SK-N-SH treated with all-trans-retinoic acid at 6 μM for 48 hours (cell line): ENCODE measurements at regions not wholly inside any gene's neighbourhood (a gene's known extent, or its start where the extent isn't known, plus 50 kb on each side); places are given as distances from the start of the nearest gene placed in this dataset.

Source experiments
- ATAC-seq: fragments of 200-7000 bp; cut with Tn5 transposase; 3 replicates; pipeline ENCODE4 v1.9.1; 2020; ENCODE audit warnings: mild to moderate bottlenecking, moderate library complexity
- ARNTL ChIP-seq: fragments of 450-650 bp; formaldehyde crosslinking; IDR thresholded peaks from 2 replicates; pipeline ENCODE4 v1.5.0; 2020; ENCODE audit warnings: low read depth, mild to moderate bottlenecking, moderate library complexity, borderline replicate concordance
- CSDC2 ChIP-seq: fragments of 250-450 bp; sonication (Bioruptor Pico); IDR thresholded peaks from 2 replicates; pipeline ENCODE4 v1.5.0; 2020; ENCODE audit warnings: mild to moderate bottlenecking, moderate library complexity
- GLIS3 ChIP-seq: fragments of 250-450 bp; sonication (Bioruptor Pico); IDR thresholded peaks from 2 replicates; pipeline ENCODE4 v1.5.0; 2020; ENCODE audit warnings: mild to moderate bottlenecking, moderate library complexity
- ISL1 ChIP-seq: fragments of 250-450 bp; sonication (Bioruptor Pico); IDR thresholded peaks from 2 replicates; pipeline ENCODE4 v2.1.2; 2022; ENCODE audit warnings: mild to moderate bottlenecking, moderate library complexity
- PPARA ChIP-seq: fragments of 250-450 bp; sonication (Bioruptor Pico); IDR thresholded peaks from 2 replicates; pipeline ENCODE4 v1.5.0; 2020; ENCODE audit warnings: mild to moderate bottlenecking, borderline replicate concordance
- RARB ChIP-seq: fragments of 250-450 bp; sonication (Bioruptor Pico); IDR thresholded peaks from 2 replicates; pipeline ENCODE4 v1.8.0; 2021; ENCODE audit warnings: mild to moderate bottlenecking, moderate library complexity
- SNAI2 ChIP-seq: fragments of 250-450 bp; sonication (Bioruptor Pico); IDR thresholded peaks from 2 replicates; pipeline ENCODE4 v1.5.0; 2020; ENCODE audit warnings: mild to moderate bottlenecking, moderate library complexity
- TCF4 ChIP-seq: fragments of 250-450 bp; sonication (Bioruptor Pico); IDR thresholded peaks from 2 replicates; pipeline ENCODE4 v1.8.0; 2021; ENCODE audit warnings: mild to moderate bottlenecking, moderate library complexity, borderline replicate concordance
- ZC3H10 ChIP-seq: fragments of 250-450 bp; sonication (Bioruptor Pico); IDR thresholded peaks from 2 replicates; pipeline ENCODE4 v1.5.1; 2021; ENCODE audit warnings: mild to moderate bottlenecking, moderate library complexity
- ZFP3 ChIP-seq: fragments of 250-450 bp; sonication (Bioruptor Pico); IDR thresholded peaks from 2 replicates; pipeline ENCODE4 v1.5.0; 2020; ENCODE audit warnings: mild to moderate bottlenecking, moderate library complexity
- ZFP30 ChIP-seq: fragments of 450-650 bp; formaldehyde crosslinking; IDR thresholded peaks from 2 replicates; pipeline ENCODE4 v1.5.0; 2022; ENCODE audit warnings: mild to moderate bottlenecking, moderate library complexity
- ZNF70 ChIP-seq: fragments of 450-650 bp; formaldehyde crosslinking; IDR thresholded peaks from 2 replicates; pipeline ENCODE4 v1.5.0; 2020; ENCODE audit warnings: mild to moderate bottlenecking, moderate library complexity
- ZNF8 ChIP-seq: fragments of 450-650 bp; formaldehyde crosslinking; IDR thresholded peaks from 2 replicates; pipeline ENCODE4 v1.5.0; 2020; ENCODE audit warnings: mild to moderate bottlenecking, moderate library complexity
- TF ChIP-seq, protein P1 (sequence below): fragments of 250-450 bp; sonication (Bioruptor Pico); IDR thresholded peaks from 2 replicates; pipeline ENCODE4 v1.5.1; 2021; ENCODE audit warnings: mild to moderate bottlenecking, moderate library complexity
- TF ChIP-seq, protein P2 (sequence below): fragments of 250-450 bp; sonication (Bioruptor Pico); IDR thresholded peaks from 2 replicates; pipeline ENCODE4 v1.8.0; 2021; ENCODE audit warnings: low read depth, mild to moderate bottlenecking, moderate library complexity, borderline replicate concordance
- TF ChIP-seq, protein P3 (sequence below): fragments of 250-450 bp; sonication (Bioruptor Pico); IDR thresholded peaks from 2 replicates; pipeline ENCODE4 v1.8.0; 2020; ENCODE audit warnings: mild to moderate bottlenecking, moderate library complexity, borderline replicate concordance
- TF ChIP-seq, protein P4 (sequence below): fragments of 250-450 bp; sonication (Bioruptor Pico); IDR thresholded peaks from 2 replicates; pipeline ENCODE4 v1.5.1; 2020; ENCODE audit warnings: low read depth, mild to moderate bottlenecking, moderate library complexity
- TF ChIP-seq, protein P5 (sequence below): fragments of 250-450 bp; sonication (Bioruptor Pico); IDR thresholded peaks from 2 replicates; pipeline ENCODE4 v1.5.0; 2020; ENCODE audit warnings: mild to moderate bottlenecking, moderate library complexity

DNA sequence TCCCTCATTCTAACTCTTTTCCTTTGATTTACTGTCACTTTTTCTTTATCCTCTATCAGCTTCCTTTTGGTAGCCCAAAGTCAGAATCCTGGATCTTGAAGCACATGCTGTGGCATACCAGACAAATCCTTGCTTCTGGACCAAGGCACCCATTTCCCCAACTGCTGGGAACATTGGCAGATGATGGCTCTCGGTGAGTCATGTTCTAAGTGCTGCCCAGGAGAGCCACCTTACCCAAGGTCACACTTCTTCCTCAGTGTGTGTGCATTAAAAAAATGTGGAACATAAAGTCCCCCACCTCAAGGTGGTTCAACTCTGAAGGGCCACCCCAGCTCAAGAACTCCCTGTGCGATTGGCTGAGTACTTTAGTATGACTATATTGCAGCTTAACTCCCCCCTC is 141.4 kb upstream of the PUM3 start:
- ATAC-seq: no peak
- TF ChIP-seq PPARA (CRISPR knock-in tag) (no peak), ISL1 (no peak), GLIS3 (CRISPR knock-in tag) (no peak), ZC3H10 (no peak), ARNTL (CRISPR knock-in tag) (no peak), ZNF8 (no peak), RARB (CRISPR knock-in tag) (no peak), CSDC2 (CRISPR knock-in tag) (no peak)
- TF ChIP-seq, protein P1, sequence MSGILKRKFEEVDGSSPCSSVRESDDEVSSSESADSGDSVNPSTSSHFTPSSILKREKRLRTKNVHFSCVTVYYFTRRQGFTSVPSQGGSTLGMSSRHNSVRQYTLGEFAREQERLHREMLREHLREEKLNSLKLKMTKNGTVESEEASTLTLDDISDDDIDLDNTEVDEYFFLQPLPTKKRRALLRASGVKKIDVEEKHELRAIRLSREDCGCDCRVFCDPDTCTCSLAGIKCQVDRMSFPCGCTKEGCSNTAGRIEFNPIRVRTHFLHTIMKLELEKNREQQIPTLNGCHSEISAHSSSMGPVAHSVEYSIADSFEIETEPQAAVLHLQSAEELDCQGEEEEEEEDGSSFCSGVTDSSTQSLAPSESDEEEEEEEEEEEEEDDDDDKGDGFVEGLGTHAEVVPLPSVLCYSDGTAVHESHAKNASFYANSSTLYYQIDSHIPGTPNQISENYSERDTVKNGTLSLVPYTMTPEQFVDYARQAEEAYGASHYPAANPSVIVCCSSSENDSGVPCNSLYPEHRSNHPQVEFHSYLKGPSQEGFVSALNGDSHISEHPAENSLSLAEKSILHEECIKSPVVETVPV: no peak
- TF ChIP-seq, protein P2, sequence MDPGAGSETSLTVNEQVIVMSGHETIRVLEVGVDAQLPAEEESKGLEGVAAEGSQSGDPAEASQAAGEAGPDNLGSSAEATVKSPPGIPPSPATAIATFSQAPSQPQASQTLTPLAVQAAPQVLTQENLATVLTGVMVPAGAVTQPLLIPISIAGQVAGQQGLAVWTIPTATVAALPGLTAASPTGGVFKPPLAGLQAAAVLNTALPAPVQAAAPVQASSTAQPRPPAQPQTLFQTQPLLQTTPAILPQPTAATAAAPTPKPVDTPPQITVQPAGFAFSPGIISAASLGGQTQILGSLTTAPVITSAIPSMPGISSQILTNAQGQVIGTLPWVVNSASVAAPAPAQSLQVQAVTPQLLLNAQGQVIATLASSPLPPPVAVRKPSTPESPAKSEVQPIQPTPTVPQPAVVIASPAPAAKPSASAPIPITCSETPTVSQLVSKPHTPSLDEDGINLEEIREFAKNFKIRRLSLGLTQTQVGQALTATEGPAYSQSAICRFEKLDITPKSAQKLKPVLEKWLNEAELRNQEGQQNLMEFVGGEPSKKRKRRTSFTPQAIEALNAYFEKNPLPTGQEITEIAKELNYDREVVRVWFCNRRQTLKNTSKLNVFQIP: no peak

DNA sequence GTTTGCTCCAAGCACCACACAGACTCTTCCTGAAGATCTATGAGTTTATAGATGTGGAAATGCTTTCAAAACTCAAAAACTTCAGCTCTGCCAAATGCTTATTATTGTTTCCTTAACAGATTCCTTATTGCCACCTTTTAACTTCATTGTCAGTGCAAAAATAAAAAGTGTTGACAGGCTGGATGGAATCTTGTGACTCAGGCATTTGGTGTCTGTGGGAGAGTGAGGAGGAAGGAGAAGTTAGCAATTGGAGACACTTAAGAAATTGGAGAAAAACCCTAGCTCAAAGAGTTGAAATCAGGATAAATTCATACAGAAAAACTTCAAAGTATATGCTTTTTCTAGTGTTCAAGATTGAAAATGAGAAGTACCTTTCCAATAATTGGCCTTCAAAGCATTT is 140.6 kb upstream of the PUM3 start:
- no peak for ATAC-seq

DNA sequence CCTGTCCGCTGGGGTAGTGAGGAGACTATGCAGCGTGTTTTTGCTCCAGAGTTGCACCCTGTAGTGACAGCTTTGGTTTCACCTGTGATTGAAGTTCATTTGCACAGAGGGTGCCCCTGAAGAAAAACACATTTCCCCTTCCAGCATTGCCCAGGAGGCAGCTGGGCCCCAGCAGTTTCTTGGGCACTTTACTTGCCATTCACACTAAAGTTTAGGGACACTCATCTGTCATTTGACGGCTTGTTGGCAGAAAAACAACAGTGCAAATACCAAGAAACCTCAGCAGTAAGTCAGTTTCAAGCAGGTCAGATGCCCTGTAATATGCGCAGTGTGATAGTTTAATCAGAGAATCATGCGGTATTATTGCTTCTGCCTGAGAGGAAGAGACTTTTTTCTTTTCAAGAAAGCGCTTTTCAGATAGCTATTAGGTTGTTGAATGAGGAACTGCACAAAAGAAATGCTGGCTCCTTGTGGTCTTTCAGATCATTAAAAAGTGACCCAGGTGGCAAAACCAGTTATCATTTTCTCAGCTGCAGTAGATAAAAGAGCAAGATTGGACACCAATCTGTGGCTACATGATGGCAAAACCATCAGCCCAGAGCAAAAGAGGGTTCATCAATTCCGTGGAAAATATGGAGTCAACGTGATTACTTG is 136.2 kb upstream of the PUM3 start:
- ATAC-seq: no peak
- TF ChIP-seq, protein P1: no peak
- no peak for TF ChIP-seq ZNF70 (CRISPR knock-in tag)
- TF ChIP-seq, protein P2: no peak
- TF ChIP-seq ZFP3 (CRISPR knock-in tag): no peak
- TF ChIP-seq SNAI2 (CRISPR knock-in tag): no peak
- no peak for TF ChIP-seq ZFP30 (CRISPR knock-in tag)
- TF ChIP-seq ZNF8: no peak
- no peak for TF ChIP-seq TCF4
- TF ChIP-seq RARB (CRISPR knock-in tag): no peak
- no peak for TF ChIP-seq ARNTL (CRISPR knock-in tag)

More for the DNA sequence above, 140.6 kb upstream of the PUM3 start:
- TF ChIP-seq ZFP3 (CRISPR knock-in tag): no peak
- TF ChIP-seq, all 23 proteins: peak for 0

DNA sequence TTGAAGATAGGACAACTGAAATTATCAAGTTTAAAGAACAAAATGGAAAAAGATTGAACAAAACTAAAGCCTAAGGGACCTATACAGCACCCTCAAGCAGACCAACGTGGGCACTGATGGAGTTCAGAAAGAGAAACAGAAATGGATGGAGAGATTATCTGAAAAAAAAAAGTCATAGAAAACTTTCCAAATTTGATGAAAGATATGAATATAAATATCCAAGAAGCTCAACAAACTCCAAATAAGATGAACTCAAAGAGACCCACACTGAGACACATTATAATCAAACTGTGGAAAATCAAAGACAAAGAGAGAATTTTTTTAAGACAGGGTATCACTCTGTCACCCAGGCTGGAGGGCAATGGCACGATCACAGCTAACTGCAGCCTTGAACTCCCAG is 128.6 kb upstream of the PUM3 start:
- ATAC-seq: no peak
- TF ChIP-seq, protein P3, sequence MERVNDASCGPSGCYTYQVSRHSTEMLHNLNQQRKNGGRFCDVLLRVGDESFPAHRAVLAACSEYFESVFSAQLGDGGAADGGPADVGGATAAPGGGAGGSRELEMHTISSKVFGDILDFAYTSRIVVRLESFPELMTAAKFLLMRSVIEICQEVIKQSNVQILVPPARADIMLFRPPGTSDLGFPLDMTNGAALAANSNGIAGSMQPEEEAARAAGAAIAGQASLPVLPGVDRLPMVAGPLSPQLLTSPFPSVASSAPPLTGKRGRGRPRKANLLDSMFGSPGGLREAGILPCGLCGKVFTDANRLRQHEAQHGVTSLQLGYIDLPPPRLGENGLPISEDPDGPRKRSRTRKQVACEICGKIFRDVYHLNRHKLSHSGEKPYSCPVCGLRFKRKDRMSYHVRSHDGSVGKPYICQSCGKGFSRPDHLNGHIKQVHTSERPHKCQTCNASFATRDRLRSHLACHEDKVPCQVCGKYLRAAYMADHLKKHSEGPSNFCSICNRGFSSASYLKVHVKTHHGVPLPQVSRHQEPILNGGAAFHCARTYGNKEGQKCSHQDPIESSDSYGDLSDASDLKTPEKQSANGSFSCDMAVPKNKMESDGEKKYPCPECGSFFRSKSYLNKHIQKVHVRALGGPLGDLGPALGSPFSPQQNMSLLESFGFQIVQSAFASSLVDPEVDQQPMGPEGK (CRISPR knock-in tag): no peak
- TF ChIP-seq, protein P4, sequence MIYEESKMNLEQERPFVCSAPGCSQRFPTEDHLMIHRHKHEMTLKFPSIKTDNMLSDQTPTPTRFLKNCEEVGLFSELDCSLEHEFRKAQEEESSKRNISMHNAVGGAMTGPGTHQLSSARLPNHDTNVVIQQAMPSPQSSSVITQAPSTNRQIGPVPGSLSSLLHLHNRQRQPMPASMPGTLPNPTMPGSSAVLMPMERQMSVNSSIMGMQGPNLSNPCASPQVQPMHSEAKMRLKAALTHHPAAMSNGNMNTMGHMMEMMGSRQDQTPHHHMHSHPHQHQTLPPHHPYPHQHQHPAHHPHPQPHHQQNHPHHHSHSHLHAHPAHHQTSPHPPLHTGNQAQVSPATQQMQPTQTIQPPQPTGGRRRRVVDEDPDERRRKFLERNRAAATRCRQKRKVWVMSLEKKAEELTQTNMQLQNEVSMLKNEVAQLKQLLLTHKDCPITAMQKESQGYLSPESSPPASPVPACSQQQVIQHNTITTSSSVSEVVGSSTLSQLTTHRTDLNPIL (CRISPR knock-in tag): no peak
- TF ChIP-seq ZNF8 (no peak), TCF4 (no peak), ISL1 (no peak)
- TF ChIP-seq, protein P5, sequence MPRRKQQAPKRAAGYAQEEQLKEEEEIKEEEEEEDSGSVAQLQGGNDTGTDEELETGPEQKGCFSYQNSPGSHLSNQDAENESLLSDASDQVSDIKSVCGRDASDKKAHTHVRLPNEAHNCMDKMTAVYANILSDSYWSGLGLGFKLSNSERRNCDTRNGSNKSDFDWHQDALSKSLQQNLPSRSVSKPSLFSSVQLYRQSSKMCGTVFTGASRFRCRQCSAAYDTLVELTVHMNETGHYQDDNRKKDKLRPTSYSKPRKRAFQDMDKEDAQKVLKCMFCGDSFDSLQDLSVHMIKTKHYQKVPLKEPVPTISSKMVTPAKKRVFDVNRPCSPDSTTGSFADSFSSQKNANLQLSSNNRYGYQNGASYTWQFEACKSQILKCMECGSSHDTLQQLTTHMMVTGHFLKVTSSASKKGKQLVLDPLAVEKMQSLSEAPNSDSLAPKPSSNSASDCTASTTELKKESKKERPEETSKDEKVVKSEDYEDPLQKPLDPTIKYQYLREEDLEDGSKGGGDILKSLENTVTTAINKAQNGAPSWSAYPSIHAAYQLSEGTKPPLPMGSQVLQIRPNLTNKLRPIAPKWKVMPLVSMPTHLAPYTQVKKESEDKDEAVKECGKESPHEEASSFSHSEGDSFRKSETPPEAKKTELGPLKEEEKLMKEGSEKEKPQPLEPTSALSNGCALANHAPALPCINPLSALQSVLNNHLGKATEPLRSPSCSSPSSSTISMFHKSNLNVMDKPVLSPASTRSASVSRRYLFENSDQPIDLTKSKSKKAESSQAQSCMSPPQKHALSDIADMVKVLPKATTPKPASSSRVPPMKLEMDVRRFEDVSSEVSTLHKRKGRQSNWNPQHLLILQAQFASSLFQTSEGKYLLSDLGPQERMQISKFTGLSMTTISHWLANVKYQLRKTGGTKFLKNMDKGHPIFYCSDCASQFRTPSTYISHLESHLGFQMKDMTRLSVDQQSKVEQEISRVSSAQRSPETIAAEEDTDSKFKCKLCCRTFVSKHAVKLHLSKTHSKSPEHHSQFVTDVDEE (CRISPR knock-in tag): no peak
